ENCODE measurements at regions not wholly inside any gene's neighbourhood (a gene's known extent, or its start where the extent isn't known, plus 50 kb on each side); places are given as distances from the start of the nearest gene placed in this dataset.

GRCh38 chr4:79225360-79225759, 100.5 kb downstream of the NAA11 start:
- Histone ChIP-seq H3K9me2 (ENCODE audit: insufficient read depth, low read length) (no peaks in the 10 kb centered on the region), H3F3A (ENCODE audit: insufficient read depth, low read length, poor library complexity, severe bottlenecking) (no peaks in the 10 kb centered on the region), H2AFZ (ENCODE audit: low read depth, low read length) (no peak overlapping the region), H3K27me3 (ENCODE audit: insufficient read depth, low read depth, low read length) (no peaks in the 10 kb centered on the region), H4K20me1 (ENCODE audit: insufficient read depth) (no peaks in the 10 kb centered on the region), H3K9me3 (ENCODE audit: low read length) (no peaks in the 10 kb centered on the region), H3K79me2 (replicated peaks; ENCODE audit: insufficient read depth, low read length) (no peaks in the 10 kb centered on the region), H3K36me3 (ENCODE audit: insufficient read depth, low read length) (no peaks in the 10 kb centered on the region), H3K4me3 (ENCODE audit: low read length) (no peak overlapping the region), H3K27ac (ENCODE audit: low read length) (no peak overlapping the region), H3K4me2 (ENCODE audit: low read length) (no peak overlapping the region), H3K9ac (ENCODE audit: low read length) (no peak overlapping the region)
- TF ChIP-seq EZH2 (IDR thresholded peaks at IDR 0.05; ENCODE audit: borderline replicate concordance, insufficient read depth, low read length, poor library complexity, severe bottlenecking) (no peak), POLR2AphosphoS5 (IDR thresholded peaks at IDR 0.05) (no peak), MXI1 (conservative IDR thresholded peaks at IDR 0.05; ENCODE audit: poor library complexity, severe bottlenecking) (no peak), REST (IDR thresholded peaks at IDR 0.05; ENCODE audit: borderline replicate concordance) (no peak), RAD21 (conservative IDR thresholded peaks at IDR 0.05) (no peak), TAF1 (IDR thresholded peaks at IDR 0.05; ENCODE audit: low read depth) (no peak), SMC3 (conservative IDR thresholded peaks at IDR 0.05; ENCODE audit: poor library complexity) (no peak), EP300 (conservative IDR thresholded peaks at IDR 0.05; ENCODE audit: poor library complexity, severe bottlenecking) (no peak), CTCF (IDR thresholded peaks at IDR 0.05; ENCODE audit: poor library complexity, severe bottlenecking) (no peak)

GRCh38 chr4:79224777-79225104, 101.1 kb downstream of the NAA11 start:
- Histone ChIP-seq H3K9me3 (ENCODE audit: low read length) (no peaks in the 10 kb centered on the region), H3K9ac (ENCODE audit: low read length) (no peak overlapping the region), H2AFZ (ENCODE audit: low read depth, low read length) (no peak overlapping the region), H4K20me1 (ENCODE audit: insufficient read depth) (no peaks in the 10 kb centered on the region), H3K27ac (ENCODE audit: low read length) (no peak overlapping the region), H3K4me3 (ENCODE audit: low read length) (no peak overlapping the region), H3K9me2 (ENCODE audit: insufficient read depth, low read length) (no peaks in the 10 kb centered on the region), H3K27me3 (ENCODE audit: insufficient read depth, low read depth, low read length) (no peaks in the 10 kb centered on the region), H3K4me2 (ENCODE audit: low read length) (no peak overlapping the region), H3F3A (ENCODE audit: insufficient read depth, low read length, poor library complexity, severe bottlenecking) (no peaks in the 10 kb centered on the region), H3K79me2 (replicated peaks; ENCODE audit: insufficient read depth, low read length) (no peaks in the 10 kb centered on the region), H3K36me3 (ENCODE audit: insufficient read depth, low read length) (no peaks in the 10 kb centered on the region)
- TF ChIP-seq EP300 (conservative IDR thresholded peaks at IDR 0.05; ENCODE audit: poor library complexity, severe bottlenecking) (no peak), EZH2 (IDR thresholded peaks at IDR 0.05; ENCODE audit: borderline replicate concordance, insufficient read depth, low read length, poor library complexity, severe bottlenecking) (no peak), REST (IDR thresholded peaks at IDR 0.05; ENCODE audit: borderline replicate concordance) (no peak), MXI1 (conservative IDR thresholded peaks at IDR 0.05; ENCODE audit: poor library complexity, severe bottlenecking) (no peak), POLR2AphosphoS5 (IDR thresholded peaks at IDR 0.05) (no peak), SMC3 (conservative IDR thresholded peaks at IDR 0.05; ENCODE audit: poor library complexity) (no peak), CTCF (IDR thresholded peaks at IDR 0.05; ENCODE audit: poor library complexity, severe bottlenecking) (no peak), TAF1 (IDR thresholded peaks at IDR 0.05; ENCODE audit: low read depth) (no peak), RAD21 (conservative IDR thresholded peaks at IDR 0.05) (no peak)
